SK-N-SH treated with all-trans-retinoic acid at 6 μM for 48 hours (cell line): ENCODE measurements at regions not wholly inside any gene's neighbourhood (a gene's known extent, or its start where the extent isn't known, plus 50 kb on each side); places are given as distances from the start of the nearest gene placed in this dataset.

ENCODE experiments used
- ATAC-seq: fragments of 200-7000 bp; cut with Tn5 transposase; 3 replicates; pipeline ENCODE4 v1.9.1; 2020; ENCODE audit warnings: mild to moderate bottlenecking, moderate library complexity
- ARNTL ChIP-seq: fragments of 450-650 bp; formaldehyde crosslinking; IDR thresholded peaks from 2 replicates; pipeline ENCODE4 v1.5.0; 2020; ENCODE audit warnings: low read depth, mild to moderate bottlenecking, moderate library complexity, borderline replicate concordance
- BACH2 ChIP-seq: fragments of 250-450 bp; sonication (Bioruptor Pico); IDR thresholded peaks from 2 replicates; pipeline ENCODE4 v1.9.0; 2021; ENCODE audit warnings: mild to moderate bottlenecking, borderline replicate concordance
- CSDC2 ChIP-seq: fragments of 250-450 bp; sonication (Bioruptor Pico); IDR thresholded peaks from 2 replicates; pipeline ENCODE4 v1.5.0; 2020; ENCODE audit warnings: mild to moderate bottlenecking, moderate library complexity
- ESRRG ChIP-seq: fragments of 250-450 bp; sonication (Bioruptor Pico); IDR thresholded peaks from 2 replicates; pipeline ENCODE4 v1.6.1; 2021; ENCODE audit warnings: mild to moderate bottlenecking
- GLIS3 ChIP-seq: fragments of 250-450 bp; sonication (Bioruptor Pico); IDR thresholded peaks from 2 replicates; pipeline ENCODE4 v1.5.0; 2020; ENCODE audit warnings: mild to moderate bottlenecking, moderate library complexity
- ISL1 ChIP-seq: fragments of 250-450 bp; sonication (Bioruptor Pico); IDR thresholded peaks from 2 replicates; pipeline ENCODE4 v2.1.2; 2022; ENCODE audit warnings: mild to moderate bottlenecking, moderate library complexity
- OSR1 ChIP-seq: fragments of 250-450 bp; sonication (Bioruptor Pico); IDR thresholded peaks from 2 replicates; pipeline ENCODE4 v1.8.0; 2022; ENCODE audit warnings: moderate library complexity, mild to moderate bottlenecking, inconsistent platforms
- PPARA ChIP-seq: fragments of 250-450 bp; sonication (Bioruptor Pico); IDR thresholded peaks from 2 replicates; pipeline ENCODE4 v1.5.0; 2020; ENCODE audit warnings: mild to moderate bottlenecking, borderline replicate concordance
- RARB ChIP-seq: fragments of 250-450 bp; sonication (Bioruptor Pico); IDR thresholded peaks from 2 replicates; pipeline ENCODE4 v1.8.0; 2021; ENCODE audit warnings: mild to moderate bottlenecking, moderate library complexity
- SNAI2 ChIP-seq: fragments of 250-450 bp; sonication (Bioruptor Pico); IDR thresholded peaks from 2 replicates; pipeline ENCODE4 v1.5.0; 2020; ENCODE audit warnings: mild to moderate bottlenecking, moderate library complexity
- TCF4 ChIP-seq: fragments of 250-450 bp; sonication (Bioruptor Pico); IDR thresholded peaks from 2 replicates; pipeline ENCODE4 v1.8.0; 2021; ENCODE audit warnings: mild to moderate bottlenecking, moderate library complexity, borderline replicate concordance
- TOX ChIP-seq: fragments of 250-450 bp; sonication (Bioruptor Pico); IDR thresholded peaks from 2 replicates; pipeline ENCODE4 v1.8.0; 2021; ENCODE audit warnings: mild to moderate bottlenecking, moderate library complexity, borderline replicate concordance
- ZC3H10 ChIP-seq: fragments of 250-450 bp; sonication (Bioruptor Pico); IDR thresholded peaks from 2 replicates; pipeline ENCODE4 v1.5.1; 2021; ENCODE audit warnings: mild to moderate bottlenecking, moderate library complexity
- ZFP3 ChIP-seq: fragments of 250-450 bp; sonication (Bioruptor Pico); IDR thresholded peaks from 2 replicates; pipeline ENCODE4 v1.5.0; 2020; ENCODE audit warnings: mild to moderate bottlenecking, moderate library complexity
- ZNF565 ChIP-seq: fragments of 450-650 bp; formaldehyde crosslinking; conservative IDR thresholded peaks from 2 replicates; pipeline ENCODE4 v1.5.0; 2020; ENCODE audit warnings: low read depth, mild to moderate bottlenecking, moderate library complexity
- ZNF70 ChIP-seq: fragments of 450-650 bp; formaldehyde crosslinking; IDR thresholded peaks from 2 replicates; pipeline ENCODE4 v1.5.0; 2020; ENCODE audit warnings: mild to moderate bottlenecking, moderate library complexity
- ZNF8 ChIP-seq: fragments of 450-650 bp; formaldehyde crosslinking; IDR thresholded peaks from 2 replicates; pipeline ENCODE4 v1.5.0; 2020; ENCODE audit warnings: mild to moderate bottlenecking, moderate library complexity
- TF ChIP-seq, protein P1 (sequence below): fragments of 250-450 bp; sonication (Bioruptor Pico); IDR thresholded peaks from 2 replicates; pipeline ENCODE4 v1.8.0; 2020; ENCODE audit warnings: mild to moderate bottlenecking, moderate library complexity, borderline replicate concordance
- TF ChIP-seq, protein P2 (sequence below): fragments of 250-450 bp; sonication (Bioruptor Pico); IDR thresholded peaks from 2 replicates; pipeline ENCODE4 v1.5.1; 2020; ENCODE audit warnings: low read depth, mild to moderate bottlenecking, moderate library complexity
- TF ChIP-seq, protein P3 (sequence below): fragments of 250-450 bp; sonication (Bioruptor Pico); IDR thresholded peaks from 2 replicates; pipeline ENCODE4 v1.8.0; 2021; ENCODE audit warnings: low read depth, mild to moderate bottlenecking, moderate library complexity, borderline replicate concordance
- TF ChIP-seq, protein P4 (sequence below): fragments of 250-450 bp; sonication (Bioruptor Pico); IDR thresholded peaks from 2 replicates; pipeline ENCODE4 v1.5.1; 2021; ENCODE audit warnings: mild to moderate bottlenecking, moderate library complexity
- TF ChIP-seq, protein P5 (sequence below): fragments of 250-450 bp; sonication (Bioruptor Pico); IDR thresholded peaks from 2 replicates; pipeline ENCODE4 v1.5.0; 2020; ENCODE audit warnings: mild to moderate bottlenecking, moderate library complexity

DNA sequence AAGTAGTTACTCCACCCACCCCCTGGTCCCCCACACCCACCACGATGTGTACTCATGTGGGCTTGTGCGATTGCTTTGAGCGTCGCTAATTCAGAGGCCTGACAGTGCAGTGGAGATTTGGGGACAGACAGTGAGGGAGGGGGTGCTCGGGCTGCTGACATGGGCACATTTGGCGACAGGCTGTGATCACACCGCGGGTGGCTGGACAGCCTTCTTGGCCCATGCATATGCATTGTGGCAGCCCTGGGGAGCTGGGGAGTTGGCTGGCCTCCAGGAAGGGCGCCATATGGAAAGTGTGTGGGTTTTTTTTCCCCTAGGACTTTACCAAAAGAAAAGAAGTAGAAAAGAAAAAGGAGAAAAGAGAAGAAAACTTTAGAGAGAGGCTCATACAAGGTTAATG lies 275.5 kb upstream of the N4BP1 start:
- no peak for ATAC-seq
- TF ChIP-seq, protein P1, sequence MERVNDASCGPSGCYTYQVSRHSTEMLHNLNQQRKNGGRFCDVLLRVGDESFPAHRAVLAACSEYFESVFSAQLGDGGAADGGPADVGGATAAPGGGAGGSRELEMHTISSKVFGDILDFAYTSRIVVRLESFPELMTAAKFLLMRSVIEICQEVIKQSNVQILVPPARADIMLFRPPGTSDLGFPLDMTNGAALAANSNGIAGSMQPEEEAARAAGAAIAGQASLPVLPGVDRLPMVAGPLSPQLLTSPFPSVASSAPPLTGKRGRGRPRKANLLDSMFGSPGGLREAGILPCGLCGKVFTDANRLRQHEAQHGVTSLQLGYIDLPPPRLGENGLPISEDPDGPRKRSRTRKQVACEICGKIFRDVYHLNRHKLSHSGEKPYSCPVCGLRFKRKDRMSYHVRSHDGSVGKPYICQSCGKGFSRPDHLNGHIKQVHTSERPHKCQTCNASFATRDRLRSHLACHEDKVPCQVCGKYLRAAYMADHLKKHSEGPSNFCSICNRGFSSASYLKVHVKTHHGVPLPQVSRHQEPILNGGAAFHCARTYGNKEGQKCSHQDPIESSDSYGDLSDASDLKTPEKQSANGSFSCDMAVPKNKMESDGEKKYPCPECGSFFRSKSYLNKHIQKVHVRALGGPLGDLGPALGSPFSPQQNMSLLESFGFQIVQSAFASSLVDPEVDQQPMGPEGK (CRISPR knock-in tag) = no peak
- no peak for TF ChIP-seq ZNF565 (CRISPR knock-in tag)
- no peak for TF ChIP-seq ESRRG (CRISPR knock-in tag)
- no peak for TF ChIP-seq ZNF8
- no peak for TF ChIP-seq ARNTL (CRISPR knock-in tag)
- TF ChIP-seq SNAI2 = no peak
- TF ChIP-seq, protein P2, sequence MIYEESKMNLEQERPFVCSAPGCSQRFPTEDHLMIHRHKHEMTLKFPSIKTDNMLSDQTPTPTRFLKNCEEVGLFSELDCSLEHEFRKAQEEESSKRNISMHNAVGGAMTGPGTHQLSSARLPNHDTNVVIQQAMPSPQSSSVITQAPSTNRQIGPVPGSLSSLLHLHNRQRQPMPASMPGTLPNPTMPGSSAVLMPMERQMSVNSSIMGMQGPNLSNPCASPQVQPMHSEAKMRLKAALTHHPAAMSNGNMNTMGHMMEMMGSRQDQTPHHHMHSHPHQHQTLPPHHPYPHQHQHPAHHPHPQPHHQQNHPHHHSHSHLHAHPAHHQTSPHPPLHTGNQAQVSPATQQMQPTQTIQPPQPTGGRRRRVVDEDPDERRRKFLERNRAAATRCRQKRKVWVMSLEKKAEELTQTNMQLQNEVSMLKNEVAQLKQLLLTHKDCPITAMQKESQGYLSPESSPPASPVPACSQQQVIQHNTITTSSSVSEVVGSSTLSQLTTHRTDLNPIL (CRISPR knock-in tag) = no peak
- TF ChIP-seq TOX = no peak
- no peak for TF ChIP-seq OSR1
- TF ChIP-seq, protein P3, sequence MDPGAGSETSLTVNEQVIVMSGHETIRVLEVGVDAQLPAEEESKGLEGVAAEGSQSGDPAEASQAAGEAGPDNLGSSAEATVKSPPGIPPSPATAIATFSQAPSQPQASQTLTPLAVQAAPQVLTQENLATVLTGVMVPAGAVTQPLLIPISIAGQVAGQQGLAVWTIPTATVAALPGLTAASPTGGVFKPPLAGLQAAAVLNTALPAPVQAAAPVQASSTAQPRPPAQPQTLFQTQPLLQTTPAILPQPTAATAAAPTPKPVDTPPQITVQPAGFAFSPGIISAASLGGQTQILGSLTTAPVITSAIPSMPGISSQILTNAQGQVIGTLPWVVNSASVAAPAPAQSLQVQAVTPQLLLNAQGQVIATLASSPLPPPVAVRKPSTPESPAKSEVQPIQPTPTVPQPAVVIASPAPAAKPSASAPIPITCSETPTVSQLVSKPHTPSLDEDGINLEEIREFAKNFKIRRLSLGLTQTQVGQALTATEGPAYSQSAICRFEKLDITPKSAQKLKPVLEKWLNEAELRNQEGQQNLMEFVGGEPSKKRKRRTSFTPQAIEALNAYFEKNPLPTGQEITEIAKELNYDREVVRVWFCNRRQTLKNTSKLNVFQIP (CRISPR knock-in tag) = no peak
- no peak for TF ChIP-seq ISL1 (CRISPR knock-in tag)
- no peak for TF ChIP-seq ZC3H10 (CRISPR knock-in tag)
- TF ChIP-seq, protein P4, sequence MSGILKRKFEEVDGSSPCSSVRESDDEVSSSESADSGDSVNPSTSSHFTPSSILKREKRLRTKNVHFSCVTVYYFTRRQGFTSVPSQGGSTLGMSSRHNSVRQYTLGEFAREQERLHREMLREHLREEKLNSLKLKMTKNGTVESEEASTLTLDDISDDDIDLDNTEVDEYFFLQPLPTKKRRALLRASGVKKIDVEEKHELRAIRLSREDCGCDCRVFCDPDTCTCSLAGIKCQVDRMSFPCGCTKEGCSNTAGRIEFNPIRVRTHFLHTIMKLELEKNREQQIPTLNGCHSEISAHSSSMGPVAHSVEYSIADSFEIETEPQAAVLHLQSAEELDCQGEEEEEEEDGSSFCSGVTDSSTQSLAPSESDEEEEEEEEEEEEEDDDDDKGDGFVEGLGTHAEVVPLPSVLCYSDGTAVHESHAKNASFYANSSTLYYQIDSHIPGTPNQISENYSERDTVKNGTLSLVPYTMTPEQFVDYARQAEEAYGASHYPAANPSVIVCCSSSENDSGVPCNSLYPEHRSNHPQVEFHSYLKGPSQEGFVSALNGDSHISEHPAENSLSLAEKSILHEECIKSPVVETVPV (CRISPR knock-in tag) = no peak
- no peak for TF ChIP-seq BACH2
- TF ChIP-seq ZFP3 = no peak

DNA sequence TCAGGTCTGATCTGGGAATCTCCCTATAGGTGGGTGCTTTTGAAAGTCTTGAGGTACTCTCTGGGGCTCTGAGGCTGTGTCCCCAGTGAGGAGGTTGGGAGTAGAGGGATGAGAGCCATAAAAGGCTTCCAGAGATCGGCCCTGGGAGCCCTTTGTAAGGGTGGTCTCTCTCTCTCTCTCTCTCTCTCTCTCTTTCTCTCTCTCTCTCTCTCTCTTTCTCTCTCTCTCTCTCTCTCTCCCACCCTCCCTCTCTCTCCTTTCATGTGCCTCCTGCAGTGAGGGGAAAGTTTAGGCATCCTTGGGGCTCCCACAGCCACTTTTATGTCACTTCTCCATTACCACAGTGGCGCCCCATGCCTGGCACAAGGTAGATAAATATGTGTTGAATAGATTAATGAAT lies 271.3 kb upstream of the N4BP1 start:
- TF ChIP-seq ISL1 (CRISPR knock-in tag) = no peak
- no peak for TF ChIP-seq GLIS3 (CRISPR knock-in tag)
- TF ChIP-seq, protein P5, sequence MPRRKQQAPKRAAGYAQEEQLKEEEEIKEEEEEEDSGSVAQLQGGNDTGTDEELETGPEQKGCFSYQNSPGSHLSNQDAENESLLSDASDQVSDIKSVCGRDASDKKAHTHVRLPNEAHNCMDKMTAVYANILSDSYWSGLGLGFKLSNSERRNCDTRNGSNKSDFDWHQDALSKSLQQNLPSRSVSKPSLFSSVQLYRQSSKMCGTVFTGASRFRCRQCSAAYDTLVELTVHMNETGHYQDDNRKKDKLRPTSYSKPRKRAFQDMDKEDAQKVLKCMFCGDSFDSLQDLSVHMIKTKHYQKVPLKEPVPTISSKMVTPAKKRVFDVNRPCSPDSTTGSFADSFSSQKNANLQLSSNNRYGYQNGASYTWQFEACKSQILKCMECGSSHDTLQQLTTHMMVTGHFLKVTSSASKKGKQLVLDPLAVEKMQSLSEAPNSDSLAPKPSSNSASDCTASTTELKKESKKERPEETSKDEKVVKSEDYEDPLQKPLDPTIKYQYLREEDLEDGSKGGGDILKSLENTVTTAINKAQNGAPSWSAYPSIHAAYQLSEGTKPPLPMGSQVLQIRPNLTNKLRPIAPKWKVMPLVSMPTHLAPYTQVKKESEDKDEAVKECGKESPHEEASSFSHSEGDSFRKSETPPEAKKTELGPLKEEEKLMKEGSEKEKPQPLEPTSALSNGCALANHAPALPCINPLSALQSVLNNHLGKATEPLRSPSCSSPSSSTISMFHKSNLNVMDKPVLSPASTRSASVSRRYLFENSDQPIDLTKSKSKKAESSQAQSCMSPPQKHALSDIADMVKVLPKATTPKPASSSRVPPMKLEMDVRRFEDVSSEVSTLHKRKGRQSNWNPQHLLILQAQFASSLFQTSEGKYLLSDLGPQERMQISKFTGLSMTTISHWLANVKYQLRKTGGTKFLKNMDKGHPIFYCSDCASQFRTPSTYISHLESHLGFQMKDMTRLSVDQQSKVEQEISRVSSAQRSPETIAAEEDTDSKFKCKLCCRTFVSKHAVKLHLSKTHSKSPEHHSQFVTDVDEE (CRISPR knock-in tag) = no peak
- TF ChIP-seq PPARA (CRISPR knock-in tag) = no peak
- no peak for TF ChIP-seq TCF4 (CRISPR knock-in tag)
- TF ChIP-seq RARB (CRISPR knock-in tag) = no peak
- no peak for TF ChIP-seq ESRRG (CRISPR knock-in tag)
- TF ChIP-seq ZNF70 (CRISPR knock-in tag) = no peak
- no peak for ATAC-seq

DNA sequence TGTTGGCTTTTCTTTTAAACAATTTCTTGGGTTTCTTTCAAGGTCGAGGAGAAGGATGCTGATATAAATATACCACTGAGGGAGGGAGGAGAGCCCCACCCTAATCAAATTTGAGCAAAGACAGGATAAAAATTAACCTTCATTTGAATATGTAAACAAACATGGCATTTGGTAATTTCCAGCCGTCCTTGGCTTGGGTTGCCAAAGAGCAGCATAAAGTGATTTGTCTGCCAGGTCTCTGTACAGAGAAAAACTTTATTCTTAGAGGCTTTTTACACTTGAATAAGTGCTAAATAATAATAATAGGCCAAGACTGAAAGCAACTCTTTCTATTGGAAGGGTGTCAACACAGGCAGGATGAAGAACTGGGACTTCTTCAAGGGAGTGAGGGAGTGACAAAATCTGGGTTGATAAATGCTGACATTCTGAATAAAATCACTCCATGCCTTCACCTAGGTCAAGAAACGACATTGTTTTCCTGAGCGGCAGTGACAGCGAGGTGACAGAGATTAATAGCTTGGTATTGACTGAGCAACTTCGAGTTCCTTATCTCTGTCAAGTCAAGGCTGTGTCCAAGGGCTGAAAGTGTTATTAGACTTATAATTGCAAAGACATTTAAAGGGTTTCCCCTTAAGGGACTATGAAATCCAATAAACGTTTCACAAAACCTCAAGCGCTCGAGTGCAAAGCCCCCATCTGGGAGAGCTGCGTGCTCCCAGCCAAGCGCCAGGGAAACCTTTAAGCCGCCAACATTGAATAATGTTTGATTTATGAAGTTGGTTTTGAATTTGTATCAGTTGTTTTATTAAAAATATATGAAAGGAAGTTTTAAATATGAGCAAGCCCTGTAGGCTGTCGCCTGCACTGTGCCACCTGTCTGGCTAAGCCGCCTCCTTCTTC lies 269.5 kb upstream of the N4BP1 start:
- no peak for ATAC-seq
- TF ChIP-seq OSR1 (no peak), SNAI2 (no peak), ZFP3 (no peak), PPARA (CRISPR knock-in tag) (no peak), CSDC2 (CRISPR knock-in tag) (no peak)
- TF ChIP-seq, protein P2 (CRISPR knock-in tag) = no peak
- TF ChIP-seq, protein P5 (CRISPR knock-in tag) = no peak
- TF ChIP-seq, protein P3 (CRISPR knock-in tag) = no peak
